ENCODE measurements at regions not wholly inside any gene's neighbourhood (a gene's known extent, or its start where the extent isn't known, plus 50 kb on each side); places are given as distances from the start of the nearest gene placed in this dataset.

- no peak overlapping the region for H3K4me3 Mint-ChIP-seq
- H3K9me3 Mint-ChIP-seq: peaks cover 22% of the 10 kb centered on the region
- no peaks in the 10 kb centered on the region for H3K4me1 Mint-ChIP-seq (ENCODE audit: low read depth)
- H3K36me3 Mint-ChIP-seq (ENCODE audit: low read depth): no peaks in the 10 kb centered on the region
- H3K27me3 Mint-ChIP-seq (ENCODE audit: low read depth): no peaks in the 10 kb centered on the region
- H3K27ac Mint-ChIP-seq: no peak overlapping the region
These were observed 533.5 kb upstream of the SGCG start for GRCh38 chr13:22647156-22647850.

- Mint-ChIP-seq H3K4me3 (no peak overlapping the region), H3K4me1 (ENCODE audit: low read depth) (no peaks in the 10 kb centered on the region), H3K27ac (no peak overlapping the region), H3K36me3 (ENCODE audit: low read depth) (no peaks in the 10 kb centered on the region), H3K27me3 (ENCODE audit: low read depth) (no peaks in the 10 kb centered on the region), H3K9me3 (peaks cover 18% of the 10 kb centered on the region)
These were observed 532.4 kb upstream of the SGCG start for GRCh38 chr13:22648320-22648801.

GRCh38 chr13:22652796-22653195, 528.0 kb upstream of the SGCG start:
- no peak overlapping the region for H3K27ac Mint-ChIP-seq

GRCh38 chr13:22653866-22654265, 526.9 kb upstream of the SGCG start:
- Mint-ChIP-seq H3K4me3 (no peak overlapping the region), H3K4me1 (ENCODE audit: low read depth) (no peaks in the 10 kb centered on the region), H3K27me3 (ENCODE audit: low read depth) (no peaks in the 10 kb centered on the region), H3K9me3 (no peaks in the 10 kb centered on the region), H3K36me3 (ENCODE audit: low read depth) (no peaks in the 10 kb centered on the region), H3K27ac (no peak overlapping the region)

More at GRCh38 chr13:22652796-22653195, 528.0 kb upstream of the SGCG start:
- Mint-ChIP-seq H3K36me3 (ENCODE audit: low read depth) (no peaks in the 10 kb centered on the region), H3K9me3 (peaks cover 2% of the 10 kb centered on the region), H3K4me1 (ENCODE audit: low read depth) (no peaks in the 10 kb centered on the region), H3K4me3 (no peak overlapping the region), H3K27me3 (ENCODE audit: low read depth) (no peaks in the 10 kb centered on the region)

GRCh38 chr13:22655106-22655852, 525.5 kb upstream of the SGCG start:
- no peaks in the 10 kb centered on the region for H3K36me3 Mint-ChIP-seq (ENCODE audit: low read depth)

DNA sequence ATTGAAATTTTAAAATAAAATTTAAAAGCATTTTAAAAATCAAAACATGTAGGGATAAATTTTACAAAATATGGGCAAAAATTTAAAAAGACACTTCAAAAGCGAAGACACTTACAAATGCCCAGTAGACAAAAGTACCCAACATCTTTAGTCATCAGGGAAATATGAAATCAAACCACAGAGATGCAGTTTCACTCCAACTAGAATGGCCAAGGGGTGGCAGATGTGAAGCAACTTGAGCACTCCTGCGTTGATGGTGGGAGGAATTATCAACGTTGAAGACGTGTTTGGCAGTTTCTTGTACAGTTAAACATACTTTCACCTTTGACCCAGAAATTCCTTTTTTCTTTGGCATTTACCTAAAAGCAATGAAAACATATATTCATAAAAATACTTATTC, 518.0 kb upstream of the SGCG start:
- Mint-ChIP-seq H3K27me3 (ENCODE audit: low read depth) (no peaks in the 10 kb centered on the region), H3K36me3 (ENCODE audit: low read depth) (no peaks in the 10 kb centered on the region), H3K9me3 (peaks cover 7% of the 10 kb centered on the region), H3K27ac (no peak overlapping the region), H3K4me1 (ENCODE audit: low read depth) (no peaks in the 10 kb centered on the region), H3K4me3 (no peak overlapping the region)

More at GRCh38 chr13:22655106-22655852, 525.5 kb upstream of the SGCG start:
- H3K4me3 Mint-ChIP-seq: no peak overlapping the region
- no peaks in the 10 kb centered on the region for H3K4me1 Mint-ChIP-seq (ENCODE audit: low read depth)
- H3K27me3 Mint-ChIP-seq (ENCODE audit: low read depth): no peaks in the 10 kb centered on the region
- H3K27ac Mint-ChIP-seq: no peak overlapping the region
- H3K9me3 Mint-ChIP-seq: peaks cover 5% of the 10 kb centered on the region

DNA sequence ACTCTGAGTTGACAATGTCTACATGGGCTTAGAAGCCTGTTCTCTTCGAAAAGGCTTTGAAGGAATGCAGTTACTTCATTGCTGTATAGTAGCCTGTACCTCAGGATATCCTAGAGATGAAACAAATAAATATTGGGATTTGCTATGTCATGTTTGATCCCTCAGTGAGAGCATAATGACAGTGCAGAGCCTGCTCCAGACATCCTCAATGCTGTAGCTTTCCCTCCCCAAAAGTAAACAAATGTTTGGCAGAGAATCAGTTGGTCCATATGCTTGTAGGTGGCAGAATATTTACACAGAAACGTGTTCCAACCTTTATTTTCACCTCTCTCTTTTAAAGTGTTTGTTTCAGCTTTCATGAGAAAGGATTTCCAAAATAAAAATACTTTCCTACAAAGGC, 515.3 kb upstream of the SGCG start:
- Mint-ChIP-seq H3K36me3 (ENCODE audit: low read depth) (no peaks in the 10 kb centered on the region), H3K27ac (no peak overlapping the region), H3K4me1 (ENCODE audit: low read depth) (no peaks in the 10 kb centered on the region), H3K4me3 (no peak overlapping the region), H3K9me3 (peaks cover 7% of the 10 kb centered on the region), H3K27me3 (ENCODE audit: low read depth) (no peaks in the 10 kb centered on the region)

GRCh38 chr13:22690756-22691155, 490.0 kb upstream of the SGCG start:
- no peaks in the 10 kb centered on the region for H3K36me3 Mint-ChIP-seq (ENCODE audit: low read depth)
- H3K9me3 Mint-ChIP-seq: peaks cover 33% of the 10 kb centered on the region
- no peak overlapping the region for H3K4me3 Mint-ChIP-seq
- no peak overlapping the region for H3K27ac Mint-ChIP-seq
- H3K27me3 Mint-ChIP-seq (ENCODE audit: low read depth): no peaks in the 10 kb centered on the region
- H3K4me1 Mint-ChIP-seq (ENCODE audit: low read depth): no peaks in the 10 kb centered on the region

DNA sequence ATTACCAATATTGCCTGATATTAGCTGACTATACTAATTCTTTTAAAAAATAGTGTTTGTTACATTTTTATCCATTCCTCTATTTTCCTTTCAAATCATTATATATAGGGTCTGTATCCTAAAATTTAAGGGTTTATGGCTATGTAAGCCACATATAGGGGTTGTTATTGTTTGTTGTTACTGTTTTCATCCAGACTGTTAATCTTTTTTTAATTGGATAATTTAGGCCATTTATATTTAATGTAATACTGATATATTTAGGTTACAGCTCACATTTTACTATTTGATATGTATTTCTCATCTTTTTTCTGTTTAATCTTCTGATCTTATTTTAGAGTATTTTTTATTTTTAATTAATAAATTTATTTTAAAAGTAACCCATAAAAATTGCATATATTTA, 487.1 kb upstream of the SGCG start:
- Mint-ChIP-seq H3K36me3 (ENCODE audit: low read depth) (no peaks in the 10 kb centered on the region), H3K27me3 (ENCODE audit: low read depth) (no peaks in the 10 kb centered on the region), H3K4me1 (ENCODE audit: low read depth) (no peaks in the 10 kb centered on the region), H3K9me3 (peaks cover 34% of the 10 kb centered on the region), H3K4me3 (no peak overlapping the region), H3K27ac (no peak overlapping the region)

- Mint-ChIP-seq H3K27ac (no peak overlapping the region), H3K4me3 (no peak overlapping the region), H3K4me1 (ENCODE audit: low read depth) (no peaks in the 10 kb centered on the region), H3K27me3 (ENCODE audit: low read depth) (no peaks in the 10 kb centered on the region), H3K9me3 (peaks cover 26% of the 10 kb centered on the region), H3K36me3 (ENCODE audit: low read depth) (no peaks in the 10 kb centered on the region)
These were observed 484.3 kb upstream of the SGCG start for GRCh38 chr13:22696433-22696832.

DNA sequence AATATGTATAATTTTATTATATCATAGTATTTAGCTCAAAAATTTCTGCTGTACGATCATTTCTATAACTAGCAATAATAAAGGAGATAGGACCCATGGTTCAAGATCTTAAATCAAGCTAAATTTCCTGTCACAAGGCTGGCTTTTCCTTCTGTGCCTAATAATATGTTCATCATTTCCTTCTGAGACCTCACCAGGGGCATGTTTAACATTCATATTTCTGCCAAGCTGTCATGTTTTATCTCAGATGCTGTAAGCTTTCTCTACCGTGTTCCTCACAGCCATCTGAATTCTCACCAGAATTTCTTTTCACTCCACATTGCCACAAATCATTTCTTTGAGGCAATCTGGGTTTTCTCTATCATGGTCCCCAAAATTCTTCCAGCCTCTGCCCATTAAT, 482.3 kb upstream of the SGCG start:
- Mint-ChIP-seq H3K36me3 (ENCODE audit: low read depth) (no peaks in the 10 kb centered on the region), H3K27me3 (ENCODE audit: low read depth) (no peaks in the 10 kb centered on the region), H3K27ac (no peak overlapping the region), H3K9me3 (peaks cover 22% of the 10 kb centered on the region), H3K4me1 (ENCODE audit: low read depth) (no peaks in the 10 kb centered on the region), H3K4me3 (no peak overlapping the region)

DNA sequence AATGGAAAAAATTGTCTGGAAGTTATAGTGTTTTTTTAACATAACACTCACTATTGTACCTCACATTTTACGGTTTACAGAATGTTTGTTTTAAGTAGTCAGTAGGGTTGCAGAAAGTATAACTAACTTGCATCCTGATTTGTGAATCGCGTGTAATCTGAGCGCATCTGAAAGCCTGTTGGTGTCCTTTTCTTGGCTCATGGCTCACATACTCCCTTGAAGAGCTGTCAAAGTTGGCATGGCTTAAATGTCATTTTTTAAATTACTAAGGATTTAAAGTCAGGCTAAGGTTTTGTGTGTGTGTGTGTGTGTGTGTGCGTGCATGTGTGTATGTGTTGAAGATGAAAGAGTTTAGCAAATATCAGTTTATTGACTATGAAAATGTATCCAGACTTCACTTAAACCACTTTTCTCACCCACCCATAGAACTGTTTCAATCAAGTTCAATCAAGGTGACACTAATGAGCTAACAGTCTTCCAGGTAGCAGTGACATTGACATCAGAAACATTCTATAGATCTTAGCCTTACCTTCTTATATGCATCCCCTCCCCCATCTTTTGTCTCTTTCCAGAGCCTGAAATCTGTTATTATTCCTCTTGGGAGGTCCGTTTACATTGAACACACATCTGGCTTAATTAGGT, 480.4 kb upstream of the SGCG start:
- H3K27ac Mint-ChIP-seq: no peak overlapping the region

DNA sequence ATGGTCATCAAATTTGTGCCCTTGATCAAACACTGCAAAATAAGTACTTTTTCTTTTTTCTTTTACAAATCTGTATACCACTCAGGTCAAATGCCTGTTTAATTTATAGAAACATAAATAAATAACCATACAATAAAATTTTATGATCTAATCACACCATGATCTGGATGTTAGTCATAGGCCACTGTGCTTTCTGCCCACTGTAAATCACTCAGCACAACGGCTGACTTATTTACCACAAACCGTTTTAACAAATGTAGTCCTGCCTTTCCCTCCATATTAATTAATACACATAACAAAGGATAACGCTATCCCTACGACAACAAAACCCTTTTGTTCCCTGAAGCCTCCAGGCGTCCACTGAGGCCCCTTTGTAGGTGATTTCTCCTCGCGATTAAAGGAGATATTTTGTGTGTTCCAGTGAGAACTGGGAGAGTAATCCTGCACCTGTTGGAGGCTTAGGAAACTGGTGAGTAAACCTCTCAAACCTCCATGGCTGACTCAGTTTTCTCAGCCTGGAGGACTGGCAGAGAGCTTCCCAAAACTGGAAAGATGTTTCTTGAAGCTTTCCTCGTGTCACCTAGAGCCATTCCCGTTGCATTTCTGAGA, 477.1 kb upstream of the SGCG start:
- Mint-ChIP-seq H3K27ac (no peak overlapping the region), H3K36me3 (ENCODE audit: low read depth) (no peaks in the 10 kb centered on the region), H3K9me3 (peaks cover 5% of the 10 kb centered on the region), H3K4me1 (ENCODE audit: low read depth) (no peaks in the 10 kb centered on the region), H3K27me3 (ENCODE audit: low read depth) (no peaks in the 10 kb centered on the region), H3K4me3 (no peak overlapping the region)

More for the DNA sequence above, 480.4 kb upstream of the SGCG start:
- Mint-ChIP-seq H3K4me3 (no peak overlapping the region), H3K36me3 (ENCODE audit: low read depth) (no peaks in the 10 kb centered on the region), H3K9me3 (peaks cover 17% of the 10 kb centered on the region), H3K4me1 (ENCODE audit: low read depth) (no peaks in the 10 kb centered on the region), H3K27me3 (ENCODE audit: low read depth) (no peaks in the 10 kb centered on the region)

DNA sequence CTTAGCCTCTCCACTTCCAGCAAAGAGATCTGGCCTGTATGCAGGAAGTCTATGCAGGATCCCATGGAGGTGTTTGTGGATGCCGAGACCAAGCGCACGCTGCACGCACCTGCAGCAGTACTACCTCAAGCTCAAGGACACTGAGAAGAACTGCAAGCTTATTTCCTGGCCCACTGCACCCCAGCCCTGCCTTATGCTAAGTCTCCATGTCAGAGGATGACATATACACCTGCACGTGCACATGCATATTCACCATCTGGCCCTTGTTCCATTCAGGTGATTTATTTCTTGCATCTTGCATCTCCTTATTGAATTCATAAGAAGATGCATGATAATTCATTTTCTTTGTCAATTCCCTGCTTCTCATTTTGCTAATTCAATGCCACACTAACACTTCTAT, 472.8 kb upstream of the SGCG start:
- no peak overlapping the region for H3K4me3 Mint-ChIP-seq
- H3K9me3 Mint-ChIP-seq: peaks cover 14% of the 10 kb centered on the region
- no peaks in the 10 kb centered on the region for H3K27me3 Mint-ChIP-seq (ENCODE audit: low read depth)
- H3K27ac Mint-ChIP-seq: no peak overlapping the region
- no peaks in the 10 kb centered on the region for H3K36me3 Mint-ChIP-seq (ENCODE audit: low read depth)
- H3K4me1 Mint-ChIP-seq (ENCODE audit: low read depth): no peaks in the 10 kb centered on the region
